ENCODE measurements at regions not wholly inside any gene's neighbourhood (a gene's known extent, or its start where the extent isn't known, plus 50 kb on each side); places are given as distances from the start of the nearest gene placed in this dataset.

- Histone ChIP-seq H3K79me2 (ENCODE audit: insufficient read depth) (no peaks in the 10 kb centered on the region), H3K4me3 (ENCODE audit: low read depth in 2 of 2, low read length in 1 of 2) (no peak overlapping the region), H3K27me3 (ENCODE audit: insufficient read depth) (no peaks in the 10 kb centered on the region), H2AFZ (ENCODE audit: low read depth) (no peak overlapping the region), H3K4me1 (ENCODE audit: control insufficient read depth in 1 of 2, insufficient read depth in 2 of 2, low read depth in 1 of 2, low read length in 1 of 2) (no peaks in the 10 kb centered on the region), H4K20me1 (ENCODE audit: insufficient read depth) (no peaks in the 10 kb centered on the region), H3F3A (replicated peaks; ENCODE audit: insufficient read depth) (no peaks in the 10 kb centered on the region), H3K4me2 (no peak overlapping the region), H3K9ac (no peak overlapping the region), H3K9me3 (no peaks in the 10 kb centered on the region), H3K9me2 (no peaks in the 10 kb centered on the region), H3K36me3 (replicated peaks in 1 of 2; ENCODE audit: control insufficient read depth in 1 of 2, insufficient read depth in 2 of 2, low read length in 1 of 2) (no peaks in the 10 kb centered on the region), H3K27ac (ENCODE audit: low read depth in 2 of 2, low read length in 1 of 2) (no peak overlapping the region)
- ChIA-PET CTCF (no interaction called here), POLR2A (interaction anchor here (0.7 kb wide), 1 partner anchor 215 kb away, joined by 4 read pairs; no protein-coding TSS in a partner anchor)
- WGBS (ENCODE audit: low lambda C conversion rate) = 71% methylated on average over 8 of the region's 8 CpGs
- no peak for DNase-seq
- no peak for TF ChIP-seq EP300 (IDR thresholded peaks at IDR 0.05; ENCODE audit: borderline replicate concordance in 1 of 2, low read depth in 1 of 2, low read length in 1 of 2)
- TF ChIP-seq, protein P1, sequence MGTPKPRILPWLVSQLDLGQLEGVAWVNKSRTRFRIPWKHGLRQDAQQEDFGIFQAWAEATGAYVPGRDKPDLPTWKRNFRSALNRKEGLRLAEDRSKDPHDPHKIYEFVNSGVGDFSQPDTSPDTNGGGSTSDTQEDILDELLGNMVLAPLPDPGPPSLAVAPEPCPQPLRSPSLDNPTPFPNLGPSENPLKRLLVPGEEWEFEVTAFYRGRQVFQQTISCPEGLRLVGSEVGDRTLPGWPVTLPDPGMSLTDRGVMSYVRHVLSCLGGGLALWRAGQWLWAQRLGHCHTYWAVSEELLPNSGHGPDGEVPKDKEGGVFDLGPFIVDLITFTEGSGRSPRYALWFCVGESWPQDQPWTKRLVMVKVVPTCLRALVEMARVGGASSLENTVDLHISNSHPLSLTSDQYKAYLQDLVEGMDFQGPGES (IDR thresholded peaks at IDR 0.05; ENCODE audit: low read depth, low read length) = no peak
- TF ChIP-seq REST (IDR thresholded peaks at IDR 0.05; ENCODE audit: low read depth, low read length) = no peak
- TF ChIP-seq TAF1 (IDR thresholded peaks at IDR 0.05; ENCODE audit: borderline replicate concordance, low read depth, low read length) = no peak
- TF ChIP-seq SMC3 (IDR thresholded peaks at IDR 0.05; ENCODE audit: low read depth, low read length) = no peak
- no peak for TF ChIP-seq MEF2A (IDR thresholded peaks at IDR 0.05; ENCODE audit: borderline replicate concordance, low read depth)
- no peak for TF ChIP-seq FOXJ3 (CRISPR knock-in tag; IDR thresholded peaks at IDR 0.05)
- TF ChIP-seq SIN3A (IDR thresholded peaks at IDR 0.05; ENCODE audit: borderline replicate concordance, low read depth, low read length) = no peak
- TF ChIP-seq TCF12 (IDR thresholded peaks at IDR 0.05) = no peak
- TF ChIP-seq FOXM1 (IDR thresholded peaks at IDR 0.05; ENCODE audit: low read depth) = no peak
- no peak for TF ChIP-seq ZBTB33 (IDR thresholded peaks at IDR 0.05; ENCODE audit: borderline replicate concordance, low read depth)
- no peak for TF ChIP-seq POLR2AphosphoS5 (IDR thresholded peaks at IDR 0.05; ENCODE audit: low read depth, low read length)
- no peak for TF ChIP-seq GATA2 (CRISPR knock-in tag; IDR thresholded peaks at IDR 0.05)
- TF ChIP-seq YY1 (IDR thresholded peaks at IDR 0.05; ENCODE audit: low read depth) = no peak
- TF ChIP-seq GABPA (IDR thresholded peaks at IDR 0.05; ENCODE audit: low read depth) = no peak
- TF ChIP-seq ELF1 (IDR thresholded peaks at IDR 0.05) = no peak
Measured at GRCh38 chr10:75347186-75347585, 54.4 kb downstream of the ZNF503 start.

Measured in SK-N-SH (cell line).